ENCODE measurements at regions not wholly inside any gene's neighbourhood (a gene's known extent, or its start where the extent isn't known, plus 50 kb on each side); places are given as distances from the start of the nearest gene placed in this dataset.
A peak's percentile ranks its signal among the peaks of the same experiment; 100 is the strongest.

- Histone ChIP-seq H3K79me2 (replicated peaks; ENCODE audit: insufficient read depth, low read length) (no peaks in the 10 kb centered on the region), H3K9me3 (ENCODE audit: low read length) (peaks cover 2% of the 10 kb centered on the region), H3K4me2 (ENCODE audit: low read length) (peak overlapping the region; percentile 62), H2AFZ (ENCODE audit: low read depth, low read length) (peak overlapping the region; percentile 44), H3K9ac (ENCODE audit: low read length) (peak overlapping the region; percentile 59), H3K27ac (ENCODE audit: low read length) (peak overlapping the region; percentile 87), H3K36me3 (ENCODE audit: insufficient read depth, low read length) (no peaks in the 10 kb centered on the region), H3F3A (ENCODE audit: insufficient read depth, low read length, poor library complexity, severe bottlenecking) (no peaks in the 10 kb centered on the region), H3K4me3 (ENCODE audit: low read length) (peak overlapping the region; percentile 52), H3K9me2 (ENCODE audit: insufficient read depth, low read length) (no peaks in the 10 kb centered on the region), H4K20me1 (ENCODE audit: insufficient read depth) (no peaks in the 10 kb centered on the region), H3K27me3 (ENCODE audit: insufficient read depth, low read depth, low read length) (no peaks in the 10 kb centered on the region)
- TF ChIP-seq RAD21 (conservative IDR thresholded peaks at IDR 0.05) (no peak), EZH2 (IDR thresholded peaks at IDR 0.05; ENCODE audit: borderline replicate concordance, insufficient read depth, low read length, poor library complexity, severe bottlenecking) (no peak), REST (IDR thresholded peaks at IDR 0.05; ENCODE audit: borderline replicate concordance) (no peak), POLR2AphosphoS5 (IDR thresholded peaks at IDR 0.05) (no peak), CTCF (IDR thresholded peaks at IDR 0.05; ENCODE audit: poor library complexity, severe bottlenecking) (no peak), SMC3 (conservative IDR thresholded peaks at IDR 0.05; ENCODE audit: poor library complexity) (no peak), TAF1 (IDR thresholded peaks at IDR 0.05; ENCODE audit: low read depth) (no peak), EP300 (conservative IDR thresholded peaks at IDR 0.05; ENCODE audit: poor library complexity, severe bottlenecking) (no peak), MXI1 (conservative IDR thresholded peaks at IDR 0.05; ENCODE audit: poor library complexity, severe bottlenecking) (no peak)
Observed at GRCh38 chr5:2125171-2125900, 242.6 kb upstream of the IRX4 start.

GRCh38 chr5:2124434-2125170, 241.9 kb upstream of the IRX4 start:
- H3K27ac ChIP-seq (ENCODE audit: low read length), result peak overlapping the region; percentile 87
- TF ChIP-seq RAD21 (conservative IDR thresholded peaks at IDR 0.05), result no peak
- H3F3A ChIP-seq (ENCODE audit: insufficient read depth, low read length, poor library complexity, severe bottlenecking), result no peaks in the 10 kb centered on the region
- H3K36me3 ChIP-seq (ENCODE audit: insufficient read depth, low read length), result no peaks in the 10 kb centered on the region
- peak overlapping the region; percentile 62 for H3K4me2 ChIP-seq (ENCODE audit: low read length)
- peak overlapping the region; percentile 59 for H3K9ac ChIP-seq (ENCODE audit: low read length)
- H2AFZ ChIP-seq (ENCODE audit: low read depth, low read length), result peak overlapping the region; percentile 44
- H3K4me3 ChIP-seq (ENCODE audit: low read length), result peak overlapping the region; percentile 52
- no peaks in the 10 kb centered on the region for H3K79me2 ChIP-seq (replicated peaks; ENCODE audit: insufficient read depth, low read length)
- H3K27me3 ChIP-seq (ENCODE audit: insufficient read depth, low read depth, low read length), result peaks cover 6% of the 10 kb centered on the region
- H3K9me3 ChIP-seq (ENCODE audit: low read length), result peaks cover 2% of the 10 kb centered on the region
- no peaks in the 10 kb centered on the region for H3K9me2 ChIP-seq (ENCODE audit: insufficient read depth, low read length)
- H4K20me1 ChIP-seq (ENCODE audit: insufficient read depth), result no peaks in the 10 kb centered on the region

Measured in neural cell (in vitro differentiated cells).